Ishikawa (cell line): ENCODE measurements at regions not wholly inside any gene's neighbourhood (a gene's known extent, or its start where the extent isn't known, plus 50 kb on each side); places are given as distances from the start of the nearest gene placed in this dataset.

Source experiments
- CEBPB ChIP-seq: IDR thresholded peaks from 2 replicates; pipeline ENCODE4 v1.6.1; 2012
- CREB1 ChIP-seq: IDR thresholded peaks from 2 replicates; pipeline ENCODE4 v1.6.1; 2012; ENCODE audit warnings: low read depth
- EGR1 ChIP-seq: IDR thresholded peaks from 2 replicates; pipeline ENCODE4 v1.6.1; 2012
- EP300 ChIP-seq: IDR thresholded peaks from 2 replicates; pipeline ENCODE4 v1.6.1; 2012; ENCODE audit warnings: borderline replicate concordance
- FOXM1 ChIP-seq: IDR thresholded peaks from 2 replicates; pipeline ENCODE4 v1.6.1; 2012; ENCODE audit warnings: low read depth, borderline replicate concordance
- MAX ChIP-seq: IDR thresholded peaks from 2 replicates; pipeline ENCODE4 v1.6.1; 2012
- NFIC ChIP-seq: IDR thresholded peaks from 2 replicates; pipeline ENCODE4 v1.6.1; 2012
- RAD21 ChIP-seq: IDR thresholded peaks from 2 replicates; pipeline ENCODE4 v1.6.1; 2012; ENCODE audit warnings: low read depth
- REST ChIP-seq: IDR thresholded peaks from 2 replicates; pipeline ENCODE4 v1.6.1; 2012; ENCODE audit warnings: low read depth, mild to moderate bottlenecking
- TAF1 ChIP-seq: IDR thresholded peaks from 2 replicates; pipeline ENCODE4 v1.6.1; 2012; ENCODE audit warnings: low read depth, mild to moderate bottlenecking
- TCF12 ChIP-seq: IDR thresholded peaks from 2 replicates; pipeline ENCODE4 v1.6.1; 2012; ENCODE audit warnings: low read depth
- TEAD4 ChIP-seq: IDR thresholded peaks from 2 replicates; pipeline ENCODE4 v1.6.1; 2012
- USF1 ChIP-seq: IDR thresholded peaks from 2 replicates; pipeline ENCODE4 v1.6.1; 2012
- YY1 ChIP-seq: IDR thresholded peaks from 2 replicates; pipeline ENCODE4 v1.6.1; 2012; ENCODE audit warnings: low read depth
- ZBTB7A ChIP-seq: IDR thresholded peaks from 2 replicates; pipeline ENCODE4 v1.6.1; 2012; ENCODE audit warnings: low read depth

- TF ChIP-seq YY1 (no peak), EGR1 (no peak), TCF12 (no peak), NFIC (no peak), USF1 (no peak), RAD21 (no peak), CEBPB (no peak), MAX (no peak), ZBTB7A (no peak), EP300 (no peak), REST (no peak), TEAD4 (no peak), CREB1 (no peak), TAF1 (no peak), FOXM1 (no peak)
These were observed 246.0 kb downstream of the CXXC4 start for GRCh38 chr4:104248726-104249125.

- TF ChIP-seq TCF12 (no peak), RAD21 (no peak), FOXM1 (no peak), TAF1 (no peak), YY1 (no peak), CEBPB (no peak)
These were observed 258.7 kb downstream of the CXXC4 start for GRCh38 chr4:104235967-104236366.

- no peak for TF ChIP-seq TEAD4
- TF ChIP-seq CREB1 = no peak
- no peak for TF ChIP-seq NFIC
- no peak for TF ChIP-seq ZBTB7A
- TF ChIP-seq RAD21 = no peak
- TF ChIP-seq USF1 = no peak
- no peak for TF ChIP-seq TCF12
- TF ChIP-seq YY1 = no peak
- no peak for TF ChIP-seq EP300
- no peak for TF ChIP-seq TAF1
These were observed 277.2 kb downstream of the CXXC4 start for GRCh38 chr4:104217526-104217925.

- TF ChIP-seq EGR1 (no peak), MAX (no peak), TCF12 (no peak), RAD21 (no peak), CEBPB (peak; percentile 59; the same call in 1 of the 2 replicates), CREB1 (no peak), FOXM1 (no peak), TAF1 (no peak)
These were observed 283.0 kb downstream of the CXXC4 start for GRCh38 chr4:104211657-104212056.

- TF ChIP-seq RAD21 (no peak), MAX (no peak), TEAD4 (no peak), ZBTB7A (no peak), USF1 (no peak), TAF1 (no peak), NFIC (no peak), REST (no peak), CREB1 (no peak), CEBPB (no peak), EGR1 (no peak), FOXM1 (no peak), YY1 (no peak), EP300 (no peak)
These were observed 284.3 kb downstream of the CXXC4 start for GRCh38 chr4:104210420-104210819.
